Brain pericyte (primary cell): ENCODE measurements at regions not wholly inside any gene's neighbourhood (a gene's known extent, or its start where the extent isn't known, plus 50 kb on each side); places are given as distances from the start of the nearest gene placed in this dataset.

Source experiments
- DNase-seq: peaks from one replicate; pipeline ENCODE4 v3.0.0-alpha.2; 2012; ENCODE audit warnings: low read depth, low spot score

DNA sequence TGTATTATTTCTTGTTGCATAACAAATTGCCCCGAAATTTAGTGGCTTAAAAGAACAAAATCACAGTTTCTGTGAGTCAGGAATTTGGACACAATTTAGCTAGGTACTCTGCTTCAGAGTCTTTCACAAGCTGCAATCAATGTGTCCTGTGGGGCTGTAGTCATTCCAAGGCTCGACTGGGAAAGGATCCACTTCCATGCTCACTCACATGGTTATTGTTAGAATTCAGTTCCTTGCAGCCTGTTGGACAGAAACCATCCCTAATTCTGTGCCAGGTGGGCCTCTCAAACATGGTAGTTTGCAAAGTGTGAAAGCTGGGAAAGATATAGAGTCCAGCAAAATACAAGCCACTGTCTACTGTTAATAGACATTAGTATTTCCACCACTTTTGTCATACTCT is 59.7 kb upstream of the ARID2 start:
- DNase-seq: no peak

DNA sequence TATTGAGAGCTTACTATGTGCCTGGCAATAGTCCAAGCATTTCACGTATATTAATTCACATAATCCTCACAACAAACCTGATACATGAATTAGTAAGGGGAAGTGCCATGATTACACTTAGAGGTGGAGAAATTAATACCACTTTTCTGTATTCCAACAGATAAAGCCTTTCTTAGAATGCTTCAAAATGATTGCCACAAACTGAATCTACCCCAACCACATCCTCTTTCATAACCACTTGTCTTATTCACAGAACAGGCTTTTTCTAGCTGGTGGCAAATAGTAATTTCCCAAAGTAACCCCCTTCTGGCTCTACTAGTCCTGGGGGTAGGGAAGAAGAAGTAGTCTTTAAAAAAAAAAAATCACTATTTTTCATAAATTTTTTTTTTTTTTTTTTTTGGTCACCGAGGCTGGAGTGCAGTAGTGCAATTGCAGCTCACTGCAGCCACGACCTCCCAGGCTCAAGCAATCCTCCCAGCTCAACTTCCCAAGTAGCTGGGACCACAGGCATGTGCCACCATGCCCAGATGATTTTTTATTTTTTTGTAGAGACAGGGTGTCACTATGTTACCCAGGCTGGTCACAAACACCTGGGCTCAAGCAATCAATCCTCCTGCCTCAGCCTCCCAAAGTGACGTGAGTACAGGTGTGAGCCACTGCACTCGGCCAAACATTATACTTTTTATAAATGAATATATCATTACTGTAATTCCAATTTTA is 59.0 kb upstream of the ARID2 start:
- DNase-seq: no peak

DNA sequence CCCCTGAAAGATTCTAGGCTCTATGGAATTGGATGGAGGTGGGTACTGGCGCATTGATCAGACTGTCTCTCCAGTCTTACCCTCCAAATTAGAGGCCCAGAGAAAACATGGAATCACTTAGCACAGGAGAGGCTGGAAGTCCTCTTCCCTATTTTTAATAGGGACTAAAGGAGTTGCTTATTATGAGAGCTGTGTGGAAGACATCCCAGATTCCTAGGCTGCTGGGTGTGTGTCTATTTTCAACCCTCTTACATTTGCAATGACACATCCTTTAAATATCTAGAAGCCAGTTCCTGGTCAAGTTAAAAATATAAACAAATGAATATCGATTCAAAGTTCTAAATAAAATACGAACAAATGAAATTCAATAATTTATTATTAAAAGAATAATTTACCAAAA is 58.3 kb upstream of the ARID2 start:
- no peak for DNase-seq

- peak; percentile 63 for DNase-seq
These were observed 55.1 kb upstream of the ARID2 start for GRCh38 chr12:45674181-45674977.

DNA sequence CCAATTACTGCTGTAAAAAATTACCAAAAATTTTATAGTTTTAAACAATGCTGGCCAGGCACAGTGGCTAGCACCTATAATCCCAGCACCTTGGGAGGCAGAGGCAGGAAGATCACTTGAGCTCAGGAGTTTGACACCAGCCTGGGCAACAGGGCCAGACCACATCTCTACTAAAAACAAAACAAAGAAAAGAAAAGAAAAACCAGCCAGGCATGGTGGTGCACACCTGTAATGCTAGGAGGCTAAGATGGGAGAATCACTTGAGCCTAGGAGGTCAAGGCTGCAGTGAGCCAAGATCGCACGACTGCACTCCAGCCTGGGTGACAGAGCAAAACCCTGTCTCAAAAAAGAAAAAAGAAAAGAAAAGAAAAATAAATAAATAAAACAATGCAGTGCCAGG is 54.0 kb upstream of the ARID2 start:
- no peak for DNase-seq
